ENCODE measurements at regions not wholly inside any gene's neighbourhood (a gene's known extent, or its start where the extent isn't known, plus 50 kb on each side); places are given as distances from the start of the nearest gene placed in this dataset.

- CTCF ChIA-PET: no interaction called here
- H3K36me3 ChIP-seq (ENCODE audit: insufficient read depth, low read length, poor library complexity, severe bottlenecking): no peaks in the 10 kb centered on the region
- BruUV-seq (replicated peaks): no TSS peak
- POLR2A ChIA-PET (ENCODE audit: low non-redundant PET): no interaction called here
- H3K27me3 ChIP-seq (replicated peaks; ENCODE audit: insufficient read depth, low read depth, low read length, poor library complexity): no peaks in the 10 kb centered on the region
- peaks cover 85% of the 10 kb centered on the region for H3K4me1 ChIP-seq (ENCODE audit: insufficient read depth, low read length, poor library complexity, severe bottlenecking)
- H3K4me3 ChIP-seq (ENCODE audit: low read depth, low read length, poor library complexity, severe bottlenecking): no peak overlapping the region
- H3K9me3 ChIP-seq (ENCODE audit: low read depth, low read length, poor library complexity, severe bottlenecking): no peaks in the 10 kb centered on the region
- H3K27ac ChIP-seq (ENCODE audit: low read depth, low read length, poor library complexity, severe bottlenecking): peak overlapping the region; percentile 83
- TF ChIP-seq CTCF (conservative IDR thresholded peaks at IDR 0.05; ENCODE audit: low read depth, low read length) (no peak), EZH2 (IDR thresholded peaks at IDR 0.05; ENCODE audit: borderline replicate concordance, low read depth, low read length, poor library complexity, severe bottlenecking) (no peak)
- intact Hi-C loops (cut with micrococcal nuclease; ENCODE audit: unreplicated experiment): loop anchor here (5.0 kb wide), 1 partner anchor 168 kb away; no protein-coding TSS in a partner anchor
- DNase-seq (ENCODE audit: low spot score): peak; percentile 68
Observed at GRCh38 chr12:46555406-46555852, 182.9 kb upstream of the SLC38A2 start.

GRCh38 chr12:46554460-46554859 lies 181.9 kb upstream of the SLC38A2 start:
- Histone ChIP-seq H3K9me3 (ENCODE audit: low read depth, low read length, poor library complexity, severe bottlenecking) (no peaks in the 10 kb centered on the region), H3K4me1 (ENCODE audit: insufficient read depth, low read length, poor library complexity, severe bottlenecking) (peaks cover 87% of the 10 kb centered on the region), H3K27me3 (replicated peaks; ENCODE audit: insufficient read depth, low read depth, low read length, poor library complexity) (no peaks in the 10 kb centered on the region), H3K4me3 (ENCODE audit: low read depth, low read length, poor library complexity, severe bottlenecking) (no peak overlapping the region), H3K27ac (ENCODE audit: low read depth, low read length, poor library complexity, severe bottlenecking) (peak overlapping the region; percentile 83), H3K36me3 (ENCODE audit: insufficient read depth, low read length, poor library complexity, severe bottlenecking) (no peaks in the 10 kb centered on the region)
- ChIA-PET POLR2A (ENCODE audit: low non-redundant PET) (no interaction called here), CTCF (no interaction called here)
- intact Hi-C loops (cut with micrococcal nuclease; ENCODE audit: unreplicated experiment): no loop called here
- peak; percentile 46 for DNase-seq (ENCODE audit: low spot score)
- TF ChIP-seq CTCF (conservative IDR thresholded peaks at IDR 0.05; ENCODE audit: low read depth, low read length): no peak
- no peak for TF ChIP-seq EZH2 (IDR thresholded peaks at IDR 0.05; ENCODE audit: borderline replicate concordance, low read depth, low read length, poor library complexity, severe bottlenecking)
- no TSS peak for BruUV-seq (replicated peaks)

GRCh38 chr12:46553911-46554310 lies 181.3 kb upstream of the SLC38A2 start:
- BruUV-seq (replicated peaks): no TSS peak
- no peak for DNase-seq (ENCODE audit: low spot score)
- Histone ChIP-seq H3K27ac (ENCODE audit: low read depth, low read length, poor library complexity, severe bottlenecking) (peak overlapping the region; percentile 83), H3K4me3 (ENCODE audit: low read depth, low read length, poor library complexity, severe bottlenecking) (no peak overlapping the region), H3K36me3 (ENCODE audit: insufficient read depth, low read length, poor library complexity, severe bottlenecking) (no peaks in the 10 kb centered on the region), H3K27me3 (replicated peaks; ENCODE audit: insufficient read depth, low read depth, low read length, poor library complexity) (no peaks in the 10 kb centered on the region), H3K9me3 (ENCODE audit: low read depth, low read length, poor library complexity, severe bottlenecking) (no peaks in the 10 kb centered on the region), H3K4me1 (ENCODE audit: insufficient read depth, low read length, poor library complexity, severe bottlenecking) (peaks cover 93% of the 10 kb centered on the region)
- no peak for TF ChIP-seq CTCF (conservative IDR thresholded peaks at IDR 0.05; ENCODE audit: low read depth, low read length)
- no peak for TF ChIP-seq EZH2 (IDR thresholded peaks at IDR 0.05; ENCODE audit: borderline replicate concordance, low read depth, low read length, poor library complexity, severe bottlenecking)
- CTCF ChIA-PET: no interaction called here
- intact Hi-C loops (cut with micrococcal nuclease; ENCODE audit: unreplicated experiment): no loop called here
- POLR2A ChIA-PET (ENCODE audit: low non-redundant PET): no interaction called here
